Body of pancreas (tissue), 4 donors: ENCODE measurements at regions not wholly inside any gene's neighbourhood (a gene's known extent, or its start where the extent isn't known, plus 50 kb on each side); places are given as distances from the start of the nearest gene placed in this dataset.

Experiments
- CTCF ChIP-seq, 7 experiments: fragments of 450-650 bp in 4 of 7; fragments of 200-600 bp in 3 of 7; sonication (generic) in 3 of 7; IDR thresholded peaks; one replicate each; pipeline ENCODE4 v1.5.1; 2016 to 2019; ENCODE audit warnings: antibody characterized with exemption in 7 of 7
- POLR2A ChIP-seq, 3 donors: fragments of 450-650 bp; IDR thresholded peaks; one replicate each; pipeline ENCODE4 v1.6.1; 2016; ENCODE audit warnings: antibody characterized with exemption in 3 of 3, mild to moderate bottlenecking in 2 of 3

GRCh38 chr6:115601509-115601908, 459.2 kb downstream of the FRK start:
- TF ChIP-seq CTCF (IDR thresholded peaks at IDR 0.05) = no peak
- TF ChIP-seq POLR2A (IDR thresholded peaks at IDR 0.05) = no peak
